CD4-positive, alpha-beta T cell (primary cell): ENCODE measurements at regions not wholly inside any gene's neighbourhood (a gene's known extent, or its start where the extent isn't known, plus 50 kb on each side); places are given as distances from the start of the nearest gene placed in this dataset.
"Not testable (repeated sequence)": the region's sequence is repeated elsewhere in the genome, so short reads cannot be mapped to it uniquely, and the experiment has no call there.

Experiments used
- ATAC-seq: fragments of 200-7000 bp; cut with Tn5 transposase; one replicate; pipeline ENCODE4 v1.10.0; 2022; ENCODE audit warnings: mild to moderate bottlenecking; ENCODE audit not compliant: poor library complexity
- CTCF ChIA-PET: fragments of 350-600 bp; sonication (Branson Sonifier 250); formaldehyde crosslinking; loops from one replicate; lab custom pipeline; 2021; ENCODE audit warnings: antibody characterized with exemption, inconsistent platforms; lab: Charles Lee
- POLR2A ChIA-PET: fragments of 350-600 bp; sonication (Branson Sonifier 250); formaldehyde crosslinking; loops from one replicate; lab custom pipeline; 2021; ENCODE audit warnings: antibody characterized with exemption, inconsistent platforms; lab: Charles Lee
- DNase-seq, 14 experiments: peaks; one replicate each; pipeline ENCODE4 v3.0.0-alpha.2; 2013 to 2020; ENCODE audit warnings: mixed read lengths in 2 of 14
- H3K27ac ChIP-seq, 2 donors: one replicate each; pipeline versions ENCODE4 v1.5.1 to v1.7.0; 2013; ENCODE audit warnings: low read length in 2 of 2, low read depth in 1 of 2, mild to moderate bottlenecking in 1 of 2
- H3K27me3 ChIP-seq, 2 experiments: 1 replicate in 1 of 2; 2 replicates in 1 of 2; pipeline versions ENCODE4 v1.6.1 to v1.7.0; 2013; ENCODE audit warnings: low read length in 2 of 2, control low read depth in 1 of 2, mild to moderate bottlenecking in 1 of 2, moderate library complexity in 1 of 2; ENCODE audit not compliant: insufficient read depth in 2 of 2, control insufficient read depth in 1 of 2
- H3K36me3 ChIP-seq: one replicate; pipeline ENCODE4 v1.6.1; 2013; ENCODE audit warnings: low read length, control low read depth; ENCODE audit not compliant: insufficient read depth
- H3K4me1 ChIP-seq: one replicate; pipeline ENCODE4 v1.6.1; 2013; ENCODE audit warnings: low read length, control low read depth; ENCODE audit not compliant: insufficient read depth
- H3K4me3 ChIP-seq: one replicate; pipeline ENCODE4 v1.5.1; 2013; ENCODE audit warnings: mild to moderate bottlenecking, low read length, moderate library complexity
- H3K9me3 ChIP-seq, 2 experiments: 1 replicate in 1 of 2; 2 replicates in 1 of 2; pipeline versions ENCODE4 v1.6.1 to v1.7.0; 2013; ENCODE audit warnings: low read length in 2 of 2, mild to moderate bottlenecking in 2 of 2, control low read depth in 1 of 2, moderate library complexity in 1 of 2; ENCODE audit not compliant: control insufficient read depth in 1 of 2, insufficient read depth in 1 of 2
- H3K27ac Mint-ChIP-seq: one replicate; pipeline ENCODE4 v1.8.0; 2020; ENCODE audit warnings: mixed read lengths
- H3K27me3 Mint-ChIP-seq: one replicate; pipeline ENCODE4 v1.8.0; 2021; ENCODE audit warnings: mixed read lengths
- H3K36me3 Mint-ChIP-seq: one replicate; pipeline ENCODE4 v1.8.0; 2021; ENCODE audit warnings: low read depth, mixed read lengths
- H3K4me1 Mint-ChIP-seq: one replicate; pipeline ENCODE4 v1.8.0; 2021; ENCODE audit warnings: low read depth, mixed read lengths
- H3K4me3 Mint-ChIP-seq: one replicate; pipeline ENCODE4 v1.8.0; 2020; ENCODE audit warnings: mild to moderate bottlenecking, mixed read lengths
- H3K9me3 Mint-ChIP-seq: one replicate; pipeline ENCODE4 v1.8.0; 2020; ENCODE audit warnings: mixed read lengths
- intact Hi-C, 2 experiments: fragments of 100-400 bp; cut with DNase I in 1 of 2; cut with micrococcal nuclease in 1 of 2; formaldehyde crosslinking; loops; one replicate each; pipeline versions ENCODE4 v1.15.1 to v1.9.0; 2023 to 2025; cut with DNase I, micrococcal nuclease

DNA sequence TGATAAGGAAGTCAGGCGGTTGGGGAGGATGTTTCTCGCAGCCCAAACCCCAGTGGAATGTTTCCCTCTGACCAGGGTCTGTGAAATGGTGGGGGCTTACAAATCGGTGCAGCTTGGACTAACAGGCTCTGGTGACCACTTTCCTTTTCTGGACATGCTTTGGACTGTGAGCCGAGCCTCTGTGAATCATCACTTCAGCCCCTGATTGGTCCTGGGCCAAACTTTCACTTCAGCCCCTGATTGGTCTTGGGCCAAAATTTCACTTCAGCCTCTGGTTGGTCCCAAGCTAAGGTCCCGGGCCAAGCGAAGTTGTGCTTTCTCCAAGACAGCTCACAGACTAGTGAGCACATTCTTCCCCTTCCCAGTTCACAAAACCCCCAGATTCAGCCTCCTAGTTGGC, 223.7 kb upstream of the ANKRD20A1 start:
- H3K36me3 ChIP-seq, DNase-seq, CTCF ChIA-PET, POLR2A ChIA-PET, H3K4me3 ChIP-seq, H3K4me1 ChIP-seq, H3K27me3 ChIP-seq, H3K4me1 Mint-ChIP-seq, H3K36me3 Mint-ChIP-seq, H3K27ac ChIP-seq, H3K4me3 Mint-ChIP-seq, H3K9me3 ChIP-seq, H3K9me3 Mint-ChIP-seq, H3K27ac Mint-ChIP-seq, ATAC-seq, H3K27me3 Mint-ChIP-seq, intact Hi-C loops: not testable (repeated sequence)

DNA sequence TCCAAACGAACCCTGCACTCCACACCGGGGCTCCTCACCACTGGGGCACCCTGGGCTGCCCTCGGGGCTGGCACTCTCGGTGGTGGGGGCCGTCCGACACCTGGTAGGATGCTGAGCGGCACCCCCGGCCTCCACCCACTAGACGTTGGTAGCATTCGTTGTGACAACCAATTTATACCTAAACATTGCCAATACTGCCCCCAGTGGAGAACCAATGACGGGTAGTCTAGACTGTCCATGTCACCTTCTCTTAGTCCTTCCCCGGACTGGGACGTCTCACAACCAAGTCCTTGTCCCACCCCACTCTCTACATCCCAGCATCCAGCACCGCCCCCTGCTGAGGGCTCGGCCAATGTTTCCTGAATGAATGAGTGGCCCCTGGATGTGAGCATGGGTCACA, 246.8 kb upstream of the ANKRD20A1 start:
- not testable (repeated sequence) for DNase-seq

DNA sequence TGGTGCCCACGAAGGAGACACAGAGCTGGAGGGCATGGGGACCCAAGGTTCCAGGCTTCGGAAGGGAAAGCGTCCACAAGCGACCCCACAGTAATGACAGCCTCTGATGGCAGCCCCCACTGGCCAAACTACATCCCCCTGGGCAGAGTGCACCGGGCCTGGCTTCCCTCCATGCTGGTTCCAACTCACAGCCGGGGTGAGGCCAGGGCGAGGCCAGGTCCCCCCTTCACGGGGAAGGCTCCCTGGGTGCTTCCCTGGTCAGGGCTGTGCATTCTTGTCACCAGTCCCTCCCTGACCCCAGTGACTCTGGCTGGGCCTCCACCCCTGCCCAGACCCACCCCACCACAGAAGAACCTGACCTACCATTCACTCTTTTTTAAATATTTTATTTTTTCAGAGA, 248.9 kb upstream of the ANKRD20A1 start:
- H3K27ac Mint-ChIP-seq, H3K4me1 Mint-ChIP-seq, POLR2A ChIA-PET, H3K4me3 ChIP-seq, CTCF ChIA-PET, H3K27me3 ChIP-seq, H3K27ac ChIP-seq, H3K9me3 ChIP-seq, H3K9me3 Mint-ChIP-seq, H3K27me3 Mint-ChIP-seq, ATAC-seq, intact Hi-C loops, H3K4me3 Mint-ChIP-seq, H3K36me3 Mint-ChIP-seq, H3K36me3 ChIP-seq, DNase-seq, H3K4me1 ChIP-seq: not testable (repeated sequence)

More for the DNA sequence above, 246.8 kb upstream of the ANKRD20A1 start:
- H3K9me3 Mint-ChIP-seq, H3K27me3 Mint-ChIP-seq, H3K9me3 ChIP-seq, H3K4me3 ChIP-seq, H3K36me3 ChIP-seq, H3K27me3 ChIP-seq, CTCF ChIA-PET, POLR2A ChIA-PET, H3K4me1 ChIP-seq, H3K4me1 Mint-ChIP-seq, intact Hi-C loops, H3K27ac ChIP-seq, H3K36me3 Mint-ChIP-seq, H3K4me3 Mint-ChIP-seq, H3K27ac Mint-ChIP-seq, ATAC-seq: not testable (repeated sequence)

DNA sequence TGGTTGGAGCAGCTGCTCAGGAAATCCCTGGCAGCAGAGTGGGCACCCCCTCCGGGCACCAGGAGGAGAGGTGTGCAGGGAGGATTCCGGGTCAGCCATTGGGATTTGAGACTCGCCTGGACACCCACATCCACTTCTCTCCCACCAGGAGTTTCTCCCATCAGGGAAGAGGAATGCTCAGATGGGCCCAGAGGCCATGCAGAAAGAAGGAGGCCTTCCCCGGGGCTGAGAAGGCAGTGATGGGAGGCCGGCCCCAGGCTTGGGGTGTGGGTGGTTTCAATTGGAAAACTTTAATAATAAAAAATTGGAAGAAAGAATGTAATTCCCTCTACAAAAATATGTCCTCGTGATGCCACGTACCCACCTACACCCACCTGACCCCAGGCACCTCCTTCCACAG, 249.3 kb upstream of the ANKRD20A1 start:
- POLR2A ChIA-PET, H3K36me3 ChIP-seq, H3K4me1 ChIP-seq, DNase-seq, H3K4me3 Mint-ChIP-seq, H3K27me3 Mint-ChIP-seq, intact Hi-C loops, H3K4me3 ChIP-seq, H3K27ac Mint-ChIP-seq, H3K27me3 ChIP-seq, H3K9me3 Mint-ChIP-seq, ATAC-seq, H3K4me1 Mint-ChIP-seq, H3K9me3 ChIP-seq, H3K36me3 Mint-ChIP-seq, CTCF ChIA-PET, H3K27ac ChIP-seq: not testable (repeated sequence)

DNA sequence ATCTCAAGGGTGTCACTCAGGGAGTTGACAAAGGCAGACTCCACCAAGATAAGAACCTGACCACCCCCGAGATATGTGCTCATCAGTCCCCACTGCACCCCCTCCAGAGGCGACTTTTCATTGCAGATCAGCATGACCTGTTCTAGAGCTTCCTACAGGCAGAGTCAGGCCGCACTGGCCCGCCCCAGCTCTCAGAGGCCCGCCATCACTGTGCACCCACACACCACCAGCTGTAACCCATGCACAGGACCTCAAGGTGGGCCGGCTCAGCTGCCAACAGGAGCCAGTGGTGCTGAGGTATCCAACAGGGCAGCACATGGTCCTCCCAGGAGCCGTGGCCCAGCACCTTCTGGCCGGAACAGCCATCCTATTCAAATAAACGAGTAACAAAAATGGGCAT, 253.6 kb upstream of the ANKRD20A1 start:
- H3K27me3 ChIP-seq, H3K27ac Mint-ChIP-seq, H3K4me1 Mint-ChIP-seq, CTCF ChIA-PET, H3K36me3 ChIP-seq, ATAC-seq, H3K27me3 Mint-ChIP-seq, H3K4me3 ChIP-seq, H3K36me3 Mint-ChIP-seq, H3K9me3 Mint-ChIP-seq, H3K27ac ChIP-seq, H3K4me3 Mint-ChIP-seq, intact Hi-C loops, H3K4me1 ChIP-seq, DNase-seq, POLR2A ChIA-PET, H3K9me3 ChIP-seq: not testable (repeated sequence)

DNA sequence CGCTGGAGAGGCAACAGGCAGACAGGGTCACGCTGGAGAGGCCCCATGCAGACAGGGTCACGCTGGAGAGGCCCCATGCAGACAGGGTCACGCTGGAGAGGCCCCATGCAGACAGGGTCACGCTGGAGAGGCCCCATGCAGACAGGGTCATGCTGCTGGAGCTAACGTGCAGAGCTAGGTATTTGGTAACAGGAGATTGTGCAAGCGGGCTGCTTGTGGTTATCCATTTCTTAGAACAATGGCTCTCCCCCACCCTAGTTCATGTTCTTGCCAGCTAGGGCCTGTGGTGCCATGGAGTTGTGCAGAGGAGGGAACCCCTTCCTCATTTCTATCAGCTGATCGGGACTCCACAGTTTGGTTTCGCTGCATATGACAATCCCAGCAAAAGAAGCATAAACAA, 255.1 kb upstream of the ANKRD20A1 start:
- H3K4me3 Mint-ChIP-seq, H3K36me3 ChIP-seq, H3K9me3 ChIP-seq, intact Hi-C loops, H3K9me3 Mint-ChIP-seq, H3K27ac ChIP-seq, CTCF ChIA-PET, H3K4me1 Mint-ChIP-seq, H3K36me3 Mint-ChIP-seq, H3K27ac Mint-ChIP-seq, H3K4me1 ChIP-seq, H3K27me3 ChIP-seq, POLR2A ChIA-PET, H3K4me3 ChIP-seq, ATAC-seq, H3K27me3 Mint-ChIP-seq: not testable (repeated sequence)
- peak in 1 of 14 experiments; percentile 15 for DNase-seq

DNA sequence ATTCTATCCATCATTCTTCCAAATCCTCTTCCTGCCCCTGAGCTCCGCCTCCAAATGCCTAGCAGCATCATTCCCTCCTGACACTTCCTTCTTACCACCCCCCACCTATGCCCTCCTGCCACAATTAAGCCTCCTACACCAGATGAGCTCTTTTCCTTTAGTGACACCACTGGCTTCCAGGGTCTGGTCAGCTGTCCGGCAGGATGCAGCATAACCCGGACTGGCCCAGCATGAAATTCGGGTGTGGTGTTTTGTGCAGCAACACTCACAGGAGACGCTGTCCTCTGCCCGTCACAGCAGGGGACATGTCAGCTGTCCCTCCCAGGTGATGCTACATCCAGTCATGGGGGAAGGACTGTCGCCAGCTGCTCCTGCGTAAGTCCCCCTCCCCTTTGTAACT, 266.3 kb upstream of the ANKRD20A1 start:
- CTCF ChIA-PET, result not testable (repeated sequence)

More for the DNA sequence above, 266.3 kb upstream of the ANKRD20A1 start:
- H3K4me1 ChIP-seq, ATAC-seq, H3K9me3 ChIP-seq, H3K36me3 ChIP-seq, H3K4me1 Mint-ChIP-seq, H3K27me3 ChIP-seq, intact Hi-C loops, H3K27me3 Mint-ChIP-seq, H3K36me3 Mint-ChIP-seq, H3K4me3 ChIP-seq, POLR2A ChIA-PET, H3K4me3 Mint-ChIP-seq, H3K9me3 Mint-ChIP-seq, H3K27ac ChIP-seq, DNase-seq, H3K27ac Mint-ChIP-seq: not testable (repeated sequence)
